Kidney (tissue), 13 donors: ENCODE measurements at regions not wholly inside any gene's neighbourhood (a gene's known extent, or its start where the extent isn't known, plus 50 kb on each side); places are given as distances from the start of the nearest gene placed in this dataset.

Source experiments
- DNase-seq, 5 donors: peaks; one replicate each; pipeline ENCODE4 v3.0.0-alpha.2; 2013 to 2020
- FAIRE-seq: peaks from 2 replicates; lab custom pipeline; 2012; peaks lifted over from hg19 to GRCh38; lab: Jason Lieb, UNC
- H3K27ac ChIP-seq, 2 donors: one replicate each; pipeline ENCODE4 v1.7.0; 2013; ENCODE audit warnings: low read depth in 2 of 2, low read length in 2 of 2, inconsistent platforms in 1 of 2
- H3K27me3 ChIP-seq: one replicate; pipeline ENCODE4 v1.7.1; 2013; ENCODE audit warnings: low read length, inconsistent platforms; ENCODE audit not compliant: control insufficient read depth, insufficient read depth
- H3K36me3 ChIP-seq, 3 donors: one replicate each; pipeline versions ENCODE4 v1.7.0 to v1.7.1; 2013; ENCODE audit warnings: low read length in 3 of 3, control low read depth in 1 of 3, inconsistent platforms in 1 of 3; ENCODE audit not compliant: insufficient read depth in 3 of 3, control insufficient read depth in 2 of 3
- H3K4me1 ChIP-seq, 3 donors: one replicate each; pipeline versions ENCODE4 v1.7.0 to v1.7.1; 2013; ENCODE audit warnings: low read length in 3 of 3, inconsistent platforms in 1 of 3, low read depth in 1 of 3; ENCODE audit not compliant: control insufficient read depth in 2 of 3, insufficient read depth in 2 of 3
- H3K4me3 ChIP-seq, 3 donors: one replicate each; pipeline versions ENCODE4 v1.7.0 to v1.8.1; 2013; ENCODE audit warnings: low read length in 3 of 3, control low read depth in 1 of 3, inconsistent platforms in 1 of 3
- H3K9ac ChIP-seq, 3 donors: one replicate each; pipeline versions ENCODE4 v1.7.0 to v1.7.1; 2013; ENCODE audit warnings: low read length in 3 of 3, control low read depth in 1 of 3, inconsistent platforms in 1 of 3
- H3K9me3 ChIP-seq, 3 donors: one replicate each; pipeline versions ENCODE4 v1.7.0 to v1.7.1; 2013; ENCODE audit warnings: low read length in 3 of 3, control low read depth in 1 of 3, inconsistent platforms in 1 of 3; ENCODE audit not compliant: control insufficient read depth in 2 of 3, insufficient read depth in 1 of 3
- intact Hi-C: fragments of 100-400 bp; cut with DNase I; formaldehyde crosslinking; loops from one replicate; pipeline ENCODE4 v1.11.1; 2022
- TF ChIP-seq, protein P1 (sequence below): IDR thresholded peaks from 3 replicates; pipeline ENCODE4 v1.5.1; 2012; ENCODE audit warnings: mild to moderate bottlenecking, moderate library complexity, borderline replicate concordance; ENCODE audit not compliant: insufficient read depth; ENCODE audit errors: extremely low read depth
- donor health status: control.
- donor health status: control.
- donor health status: control.
- donor health status: control.
- donor health status: control.
- donor health status: DM: yes; HTN: yes; CAD: no.
- donor health status: Normal renal cell carcinoma (clear cell type).

DNA sequence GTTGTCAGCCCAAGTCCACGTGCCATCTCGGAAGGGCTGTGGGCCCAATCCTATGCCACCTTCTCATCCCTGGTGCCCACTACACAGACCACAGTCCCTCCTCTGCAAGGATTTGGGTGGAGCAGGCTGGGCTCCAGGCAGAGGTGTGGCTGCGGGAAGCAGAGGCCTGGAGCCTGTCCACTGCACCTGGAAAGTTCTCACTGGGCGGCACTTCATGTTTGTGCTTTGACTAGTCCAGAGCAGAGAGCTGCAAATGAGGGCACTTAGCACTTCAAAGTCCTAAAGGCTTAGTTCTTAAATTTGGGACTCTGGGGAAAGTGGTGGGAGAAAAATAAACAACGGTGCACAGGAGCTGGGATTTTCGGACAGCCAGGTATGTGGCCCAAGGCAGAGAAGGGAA, 308.9 kb upstream of the POU3F3 start:
- Histone ChIP-seq H3K9me3 (no peaks in the 10 kb centered on the region), H3K27ac (no peak overlapping the region), H3K4me1 (no peaks in the 10 kb centered on the region), H3K36me3 (no peaks in the 10 kb centered on the region), H3K27me3 (no peaks in the 10 kb centered on the region), H3K4me3 (no peak overlapping the region), H3K9ac (no peak overlapping the region)
- no peak for FAIRE-seq
- DNase-seq = no peak
- TF ChIP-seq, protein P1, sequence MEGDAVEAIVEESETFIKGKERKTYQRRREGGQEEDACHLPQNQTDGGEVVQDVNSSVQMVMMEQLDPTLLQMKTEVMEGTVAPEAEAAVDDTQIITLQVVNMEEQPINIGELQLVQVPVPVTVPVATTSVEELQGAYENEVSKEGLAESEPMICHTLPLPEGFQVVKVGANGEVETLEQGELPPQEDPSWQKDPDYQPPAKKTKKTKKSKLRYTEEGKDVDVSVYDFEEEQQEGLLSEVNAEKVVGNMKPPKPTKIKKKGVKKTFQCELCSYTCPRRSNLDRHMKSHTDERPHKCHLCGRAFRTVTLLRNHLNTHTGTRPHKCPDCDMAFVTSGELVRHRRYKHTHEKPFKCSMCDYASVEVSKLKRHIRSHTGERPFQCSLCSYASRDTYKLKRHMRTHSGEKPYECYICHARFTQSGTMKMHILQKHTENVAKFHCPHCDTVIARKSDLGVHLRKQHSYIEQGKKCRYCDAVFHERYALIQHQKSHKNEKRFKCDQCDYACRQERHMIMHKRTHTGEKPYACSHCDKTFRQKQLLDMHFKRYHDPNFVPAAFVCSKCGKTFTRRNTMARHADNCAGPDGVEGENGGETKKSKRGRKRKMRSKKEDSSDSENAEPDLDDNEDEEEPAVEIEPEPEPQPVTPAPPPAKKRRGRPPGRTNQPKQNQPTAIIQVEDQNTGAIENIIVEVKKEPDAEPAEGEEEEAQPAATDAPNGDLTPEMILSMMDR = no peak
- intact Hi-C loops = no loop called here

DNA sequence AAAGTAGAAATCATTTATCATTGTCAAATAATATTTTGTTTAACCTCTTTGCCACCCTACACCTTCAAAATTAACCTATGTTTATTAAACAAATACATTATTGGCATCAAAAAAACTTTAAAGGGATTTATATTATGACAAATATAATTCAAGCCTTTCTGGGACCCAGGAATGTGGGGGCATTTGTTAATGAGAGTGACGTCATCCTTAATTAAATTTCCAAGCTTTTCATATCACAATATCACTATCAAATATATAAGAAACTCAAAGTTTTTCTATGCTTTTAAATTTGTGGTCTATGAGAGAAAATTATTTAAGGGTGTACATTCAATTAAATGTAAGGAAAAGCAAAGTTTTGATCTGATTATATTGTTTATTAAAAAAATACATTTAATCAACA, 307.4 kb upstream of the POU3F3 start:
- no peaks in the 10 kb centered on the region for H3K27me3 ChIP-seq
- DNase-seq = no peak
- no peak overlapping the region for H3K4me3 ChIP-seq
- H3K36me3 ChIP-seq = no peaks in the 10 kb centered on the region
- intact Hi-C loops = no loop called here
- H3K9ac ChIP-seq = no peak overlapping the region
- H3K4me1 ChIP-seq = no peaks in the 10 kb centered on the region
- no peak overlapping the region for H3K27ac ChIP-seq
- H3K9me3 ChIP-seq = no peaks in the 10 kb centered on the region
- no peak for FAIRE-seq
- TF ChIP-seq, protein P1 = no peak

DNA sequence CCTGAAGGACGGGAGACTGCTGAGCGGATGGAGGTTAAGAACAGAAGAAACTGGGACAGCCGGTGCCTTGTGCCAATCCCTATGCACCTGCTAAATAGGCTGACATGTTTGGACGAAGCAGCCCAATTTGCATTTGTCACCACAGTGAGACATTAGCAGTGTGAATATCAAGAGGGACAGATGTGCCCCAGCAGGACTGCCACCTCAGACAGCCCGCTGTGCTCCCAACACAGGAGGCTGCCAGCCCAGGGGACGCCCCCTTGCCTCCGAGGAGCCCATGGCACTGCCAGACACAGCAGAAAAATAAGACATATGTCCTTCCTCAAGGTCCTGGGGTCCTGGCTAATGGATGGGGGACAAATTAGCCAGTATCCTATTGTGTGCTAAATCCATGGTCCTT, 306.7 kb upstream of the POU3F3 start:
- no peaks in the 10 kb centered on the region for H3K27me3 ChIP-seq
- H3K9me3 ChIP-seq = no peaks in the 10 kb centered on the region
- H3K36me3 ChIP-seq = no peaks in the 10 kb centered on the region
- no peak overlapping the region for H3K27ac ChIP-seq
- TF ChIP-seq, protein P1 = no peak
- no peaks in the 10 kb centered on the region for H3K4me1 ChIP-seq
- H3K9ac ChIP-seq = no peak overlapping the region
- H3K4me3 ChIP-seq = no peak overlapping the region
- FAIRE-seq (no peak), DNase-seq (no peak)
- intact Hi-C loops = no loop called here

GRCh38 chr2:104561251-104561650, 292.7 kb upstream of the POU3F3 start:
- no peak overlapping the region for H3K27ac ChIP-seq
- no peaks in the 10 kb centered on the region for H3K9me3 ChIP-seq
- intact Hi-C loops = no loop called here
- TF ChIP-seq, protein P1 = no peak
- no peak overlapping the region for H3K9ac ChIP-seq
- DNase-seq (no peak), FAIRE-seq (no peak)
- no peaks in the 10 kb centered on the region for H3K27me3 ChIP-seq
- no peaks in the 10 kb centered on the region for H3K36me3 ChIP-seq
- no peak overlapping the region for H3K4me3 ChIP-seq
- H3K4me1 ChIP-seq = no peaks in the 10 kb centered on the region
